Activated T-cell treated with anti-CD3 and anti-CD28 coated beads for 24 hours (primary cell): ENCODE measurements at regions not wholly inside any gene's neighbourhood (a gene's known extent, or its start where the extent isn't known, plus 50 kb on each side); places are given as distances from the start of the nearest gene placed in this dataset.

Source experiments
- DNase-seq: peaks from one replicate; pipeline ENCODE4 v3.0.0-alpha.2; 2020; ENCODE audit warnings: low read depth

- no peak for DNase-seq
Observed at GRCh38 chr9:126017758-126018157, 270.6 kb downstream of the PBX3 start.

- DNase-seq = no peak
Observed at GRCh38 chr9:126020836-126021235, 273.7 kb downstream of the PBX3 start.

- DNase-seq = no peak
Observed at GRCh38 chr9:126023962-126024361, 276.8 kb downstream of the PBX3 start.

- DNase-seq = no peak
Observed at GRCh38 chr9:126024581-126025230, 277.5 kb downstream of the PBX3 start.

GRCh38 chr9:126025991-126026390 is 278.8 kb downstream of the PBX3 start:
- DNase-seq = no peak

GRCh38 chr9:126027566-126027965 is 280.4 kb downstream of the PBX3 start:
- no peak for DNase-seq

- no peak for DNase-seq
Observed at GRCh38 chr9:126028746-126029145, 281.6 kb downstream of the PBX3 start.

- DNase-seq = no peak
Observed at GRCh38 chr9:126030716-126031115, 283.5 kb downstream of the PBX3 start.

GRCh38 chr9:126031116-126031515 is 283.9 kb downstream of the PBX3 start:
- DNase-seq = no peak

- DNase-seq = no peak
Observed at GRCh38 chr9:126032135-126032534, 285.0 kb downstream of the PBX3 start.

- DNase-seq = no peak
Observed at GRCh38 chr9:126033318-126033717, 286.1 kb downstream of the PBX3 start.

GRCh38 chr9:126033956-126034355 is 286.8 kb downstream of the PBX3 start:
- no peak for DNase-seq

GRCh38 chr9:126036881-126037291 is 289.7 kb downstream of the PBX3 start:
- DNase-seq = no peak

- DNase-seq = no peak
Observed at GRCh38 chr9:126038790-126039189, 287.8 kb upstream of the MVB12B start.

GRCh38 chr9:126043681-126044080 is 282.9 kb upstream of the MVB12B start:
- DNase-seq = no peak

GRCh38 chr9:126049088-126049487 is 277.5 kb upstream of the MVB12B start:
- DNase-seq = no peak

- DNase-seq = no peak
Observed at GRCh38 chr9:126049896-126050604, 276.6 kb upstream of the MVB12B start.

- no peak for DNase-seq
Observed at GRCh38 chr9:126050605-126050990, 276.0 kb upstream of the MVB12B start.

- DNase-seq = no peak
Observed at GRCh38 chr9:126051446-126052130, 275.0 kb upstream of the MVB12B start.

- no peak for DNase-seq
Observed at GRCh38 chr9:126052791-126053190, 273.8 kb upstream of the MVB12B start.

GRCh38 chr9:126053913-126054312 is 272.7 kb upstream of the MVB12B start:
- no peak for DNase-seq

GRCh38 chr9:126055381-126055985 is 271.1 kb upstream of the MVB12B start:
- DNase-seq = no peak
